GM23248 (cell line): ENCODE measurements at regions not wholly inside any gene's neighbourhood (a gene's known extent, or its start where the extent isn't known, plus 50 kb on each side); places are given as distances from the start of the nearest gene placed in this dataset.

Experiments used
- EZH2 ChIP-seq: fragments of 200-600 bp; sonication (generic); IDR thresholded peaks from 2 replicates; pipeline ENCODE4 v1.6.1; 2018; ENCODE audit warnings: antibody characterized with exemption, mild to moderate bottlenecking; ENCODE audit not compliant: insufficient read depth, poor library complexity, severe bottlenecking
- EZH2phosphoT487 ChIP-seq: fragments of 200-600 bp; sonication (generic); IDR thresholded peaks from 2 replicates; pipeline ENCODE4 v1.6.1; 2018; ENCODE audit warnings: antibody characterized with exemption, moderate library complexity, mild to moderate bottlenecking, low read depth; ENCODE audit not compliant: insufficient read depth

GRCh38 chr3:106004826-106005225, 136.0 kb upstream of the CBLB start:
- TF ChIP-seq EZH2phosphoT487 = no peak
- TF ChIP-seq EZH2 = no peak
